ENCODE measurements at regions not wholly inside any gene's neighbourhood (a gene's known extent, or its start where the extent isn't known, plus 50 kb on each side); places are given as distances from the start of the nearest gene placed in this dataset.
A peak's percentile ranks its signal among the peaks of the same experiment; 100 is the strongest.
"Not testable (repeated sequence)": the region's sequence is repeated elsewhere in the genome, so short reads cannot be mapped to it uniquely, and the experiment has no call there.

DNA sequence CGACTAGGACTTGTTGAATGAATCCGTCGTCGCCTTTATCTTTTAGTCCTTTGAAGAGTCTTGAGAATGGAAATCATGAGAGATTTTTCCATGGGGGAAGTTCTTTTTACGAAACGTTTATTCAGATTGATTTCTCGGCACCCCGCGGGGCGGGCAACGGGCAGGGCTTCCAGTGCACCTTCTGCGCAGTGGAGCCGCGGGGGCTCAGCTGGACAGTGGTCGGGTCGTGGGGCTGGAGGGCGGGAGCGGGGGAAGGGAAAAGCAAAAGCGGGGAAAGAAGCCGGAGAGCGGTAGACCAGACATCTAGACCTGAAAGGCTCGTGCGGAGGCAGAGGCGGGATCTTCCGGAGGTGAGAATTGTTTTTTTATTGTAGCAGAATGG is 103.0 kb downstream of the NBPF11 start:
- peak in 3 of 4 experiments; percentile 2 to 37 (median 11) for DNase-seq

DNA sequence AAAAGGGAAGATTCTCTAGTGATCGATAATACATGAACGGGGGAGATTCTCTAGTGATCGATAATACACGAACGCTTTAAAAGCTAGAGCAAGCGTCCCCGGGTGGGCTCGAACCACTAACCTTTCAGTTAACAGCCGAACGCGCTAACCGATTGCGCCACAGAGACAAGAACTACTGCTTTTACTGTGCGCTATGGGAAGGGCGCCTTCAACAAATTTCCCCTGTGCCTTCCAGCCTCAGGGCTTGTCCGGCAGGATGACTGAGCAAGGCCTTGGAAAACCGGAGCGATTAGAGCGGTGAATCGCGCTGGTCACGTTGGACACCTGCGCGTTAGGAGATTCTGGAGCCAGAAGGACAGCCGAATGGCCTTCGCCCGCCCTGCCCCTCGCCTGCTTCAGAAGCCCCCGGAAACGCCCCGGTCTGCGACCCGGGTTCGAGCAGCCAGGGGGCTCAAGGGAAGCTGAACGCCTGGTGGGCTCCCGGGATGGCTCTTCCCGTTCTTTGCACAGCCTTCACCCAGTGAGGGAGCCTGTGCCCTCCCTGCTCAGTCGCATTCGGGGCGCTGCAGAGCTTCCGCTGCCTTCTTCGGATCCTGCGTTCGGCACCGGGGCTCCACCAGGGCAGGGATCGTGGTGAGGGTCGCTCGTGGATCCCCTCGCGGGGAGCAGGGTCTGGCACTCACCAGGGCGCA is 103.5 kb downstream of the NBPF11 start:
- DNase-seq: peak; percentile 10 to 44 (median 20)

DNA sequence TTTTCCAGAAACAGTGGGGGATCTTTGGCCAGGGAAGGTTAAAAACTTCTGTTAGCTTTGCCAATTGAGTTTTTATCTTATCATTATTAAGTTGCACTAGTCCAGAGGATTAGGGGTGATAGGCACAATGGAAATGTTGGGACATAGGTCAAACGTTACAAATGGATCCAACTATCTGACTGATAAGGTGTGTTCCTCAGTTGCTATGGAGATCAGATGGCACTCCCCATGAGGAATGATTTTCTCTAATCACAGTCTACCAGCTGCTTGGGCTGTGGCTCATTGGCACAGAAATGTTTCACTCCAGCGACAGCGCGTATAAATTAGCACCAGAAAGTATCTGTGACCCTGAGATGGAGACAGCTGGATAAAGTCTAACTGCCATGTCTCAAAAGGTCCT is 106.2 kb downstream of the NBPF11 start:
- DNase-seq: not testable (repeated sequence)

DNA sequence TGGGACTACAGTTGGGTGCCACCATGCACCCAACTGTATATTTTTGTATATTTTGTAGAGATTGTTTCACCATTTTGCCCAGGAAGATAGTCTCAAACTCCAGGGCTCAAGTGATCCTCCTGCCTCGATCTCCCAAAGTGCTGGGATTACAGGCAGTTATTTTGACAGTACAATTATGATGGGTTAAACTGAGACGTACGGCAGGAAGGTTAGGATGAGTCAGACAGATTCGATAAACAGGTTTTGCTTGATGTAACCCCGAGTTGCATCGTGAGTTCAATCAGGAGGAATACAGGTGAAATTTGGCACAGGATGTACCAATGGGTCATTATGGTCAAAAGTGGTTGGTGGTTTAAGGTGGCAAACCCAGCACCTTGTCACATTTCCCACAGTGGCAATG is 107.6 kb downstream of the NBPF11 start:
- DNase-seq: not testable (repeated sequence)
